ENCODE measurements at regions not wholly inside any gene's neighbourhood (a gene's known extent, or its start where the extent isn't known, plus 50 kb on each side); places are given as distances from the start of the nearest gene placed in this dataset.

- POLR2A ChIA-PET: no interaction called here
- no peak for TF ChIP-seq CTCF (IDR thresholded peaks at IDR 0.05; ENCODE audit: control extremely low read depth, extremely low read depth, low read depth, missing control alignments)
- DNase-seq (ENCODE audit: extremely low spot score): no peak
- CTCF ChIA-PET: interaction anchor here (1.1 kb wide), 2 partner anchors 9 to 18 kb away, joined by 3 to 4 read pairs; no protein-coding TSS in a partner anchor
Observed at GRCh38 chr13:100818711-100819110, 144.1 kb upstream of the TMTC4 start.

- POLR2A ChIA-PET: no interaction called here
- no peak for DNase-seq (ENCODE audit: extremely low spot score)
- TF ChIP-seq CTCF (IDR thresholded peaks at IDR 0.05; ENCODE audit: control extremely low read depth, extremely low read depth, low read depth, missing control alignments): no peak
- CTCF ChIA-PET: interaction anchor here (1.1 kb wide), 2 partner anchors 9 to 17 kb away, joined by 3 to 4 read pairs; no protein-coding TSS in a partner anchor
Observed at GRCh38 chr13:100817928-100818327, 143.3 kb upstream of the TMTC4 start.

- ChIA-PET CTCF (interaction anchor here (1.1 kb wide), 1 partner anchor 9 kb away, joined by 3 read pairs; no protein-coding TSS in a partner anchor), POLR2A (no interaction called here)
- DNase-seq (ENCODE audit: extremely low spot score): no peak
- TF ChIP-seq CTCF (IDR thresholded peaks at IDR 0.05; ENCODE audit: control extremely low read depth, extremely low read depth, low read depth, missing control alignments): no peak
Observed at GRCh38 chr13:100815476-100816046, 141.0 kb upstream of the TMTC4 start.

GRCh38 chr13:100812982-100813584 is 138.5 kb upstream of the TMTC4 start:
- ChIA-PET CTCF (no interaction called here), POLR2A (no interaction called here)
- no peak for DNase-seq (ENCODE audit: extremely low spot score)
- no peak for TF ChIP-seq CTCF (IDR thresholded peaks at IDR 0.05; ENCODE audit: control extremely low read depth, extremely low read depth, low read depth, missing control alignments)

- no peak for DNase-seq (ENCODE audit: extremely low spot score)
- ChIA-PET POLR2A (no interaction called here), CTCF (interaction anchor here (1.1 to 1.9 kb wide), 3 partner anchors 11 to 316 kb away, joined by 3 to 5 read pairs (median 3); no protein-coding TSS in a partner anchor)
- TF ChIP-seq CTCF (IDR thresholded peaks at IDR 0.05; ENCODE audit: control extremely low read depth, extremely low read depth, low read depth, missing control alignments): no peak
Observed at GRCh38 chr13:100811928-100812327, 137.3 kb upstream of the TMTC4 start.

- POLR2A ChIA-PET: no interaction called here
- TF ChIP-seq CTCF (IDR thresholded peaks at IDR 0.05; ENCODE audit: control extremely low read depth, extremely low read depth, low read depth, missing control alignments): no peak
Observed at GRCh38 chr13:100811024-100811865, 136.7 kb upstream of the TMTC4 start.

More at GRCh38 chr13:100811024-100811865, 136.7 kb upstream of the TMTC4 start:
- CTCF ChIA-PET: interaction anchor here (1.1 to 1.9 kb wide), 3 partner anchors 10 to 317 kb away, joined by 3 to 5 read pairs (median 3); no protein-coding TSS in a partner anchor
- no peak for DNase-seq (ENCODE audit: extremely low spot score)

Data from GM10248 (cell line).